ENCODE measurements at regions not wholly inside any gene's neighbourhood (a gene's known extent, or its start where the extent isn't known, plus 50 kb on each side); places are given as distances from the start of the nearest gene placed in this dataset.

DNA sequence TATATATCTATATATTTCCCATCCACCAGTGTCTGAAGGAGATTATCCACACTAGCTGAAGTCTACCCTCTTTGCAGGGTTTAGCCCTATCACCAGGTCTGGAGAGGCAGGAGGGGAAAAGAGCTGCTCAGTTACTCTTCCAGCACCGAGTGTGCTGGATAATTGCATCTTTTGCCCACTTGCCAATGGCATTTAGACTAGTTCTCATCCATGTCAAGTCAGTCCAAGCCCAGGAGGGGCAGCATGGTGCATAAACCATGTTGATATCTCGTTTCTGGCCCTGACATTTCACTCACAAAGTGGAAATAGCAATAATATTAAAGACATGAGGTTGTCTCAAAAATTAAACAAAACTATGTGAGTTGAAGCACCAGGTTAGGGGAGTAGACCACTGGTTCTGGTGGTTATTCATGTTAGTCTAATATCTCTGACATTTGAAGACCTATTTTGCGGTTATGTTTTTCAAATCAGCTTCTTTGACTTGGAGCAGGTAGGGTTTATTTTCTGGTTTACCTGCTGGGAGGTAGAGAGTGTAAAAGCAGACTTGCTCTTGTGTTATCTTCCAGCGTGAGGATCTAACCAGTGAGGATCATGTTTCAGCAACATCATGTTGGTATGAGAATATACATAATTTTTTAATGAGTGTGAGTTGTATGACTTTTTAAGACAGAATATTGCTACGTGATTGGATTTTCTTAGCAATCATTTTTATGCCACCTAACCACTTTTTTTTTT, 273.2 kb upstream of the KIRREL3 start:
- H3K9me3 Mint-ChIP-seq (ENCODE audit: low read depth), result no peaks in the 10 kb centered on the region
- H3K4me3 Mint-ChIP-seq, result no peak overlapping the region
- no peaks in the 10 kb centered on the region for H3K4me1 Mint-ChIP-seq
- no peaks in the 10 kb centered on the region for H3K36me3 Mint-ChIP-seq (ENCODE audit: low read depth)
- intact Hi-C loops (cut with DNase I, micrococcal nuclease), result no loop called here
- H3K27ac Mint-ChIP-seq, result no peak overlapping the region
- ChIA-PET POLR2A (no interaction called here), CTCF (no interaction called here)
- peaks cover 4% of the 10 kb centered on the region for H3K27me3 Mint-ChIP-seq
- ATAC-seq (no peak), DNase-seq (no peak)

GRCh38 chr11:127270851-127271250, 270.3 kb upstream of the KIRREL3 start:
- intact Hi-C loops (cut with DNase I, micrococcal nuclease), result no loop called here
- DNase-seq, result no peak

DNA sequence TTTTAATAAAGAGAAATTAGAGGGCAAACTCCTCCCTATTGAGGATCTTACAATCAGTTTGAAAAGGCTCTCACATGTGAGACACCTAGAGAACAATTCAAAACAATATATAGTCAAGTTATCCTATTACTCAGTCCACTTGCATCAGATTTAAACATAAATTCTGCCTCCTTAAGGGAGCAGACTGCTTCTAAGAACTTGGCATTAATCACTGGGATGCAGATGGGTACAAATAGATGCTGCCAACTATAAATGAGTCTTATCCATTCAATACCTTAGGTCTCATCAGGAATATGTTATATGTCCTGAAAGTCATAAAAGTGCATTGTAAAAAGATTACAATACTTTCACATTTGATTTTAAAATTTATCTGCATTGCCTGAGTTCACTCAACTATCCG, 269.3 kb upstream of the KIRREL3 start:
- Mint-ChIP-seq H3K27me3 (peaks cover 6% of the 10 kb centered on the region), H3K4me1 (no peaks in the 10 kb centered on the region), H3K36me3 (ENCODE audit: low read depth) (no peaks in the 10 kb centered on the region), H3K27ac (no peak overlapping the region), H3K9me3 (ENCODE audit: low read depth) (no peaks in the 10 kb centered on the region), H3K4me3 (no peak overlapping the region)
- ChIA-PET POLR2A (no interaction called here), CTCF (no interaction called here)
- intact Hi-C loops (cut with DNase I, micrococcal nuclease), result loop anchor here in 1 of 2 experiments (5.0 kb wide), 1 partner anchor 1258 kb away; no protein-coding TSS in a partner anchor
- DNase-seq (no peak), ATAC-seq (no peak)

More at GRCh38 chr11:127270851-127271250, 270.3 kb upstream of the KIRREL3 start:
- Mint-ChIP-seq H3K27me3 (peaks cover 4% of the 10 kb centered on the region), H3K9me3 (ENCODE audit: low read depth) (no peaks in the 10 kb centered on the region), H3K36me3 (ENCODE audit: low read depth) (no peaks in the 10 kb centered on the region), H3K27ac (no peak overlapping the region), H3K4me3 (no peak overlapping the region), H3K4me1 (no peaks in the 10 kb centered on the region)
- POLR2A ChIA-PET, result no interaction called here
- no peak for ATAC-seq
- CTCF ChIA-PET, result no interaction called here

- CTCF ChIA-PET, result interaction anchor here (0.6 kb wide), 1 partner anchor 50 kb away, joined by 3 read pairs; no protein-coding TSS in a partner anchor
- H3K27me3 Mint-ChIP-seq, result peaks cover 3% of the 10 kb centered on the region
- DNase-seq (no peak), ATAC-seq (no peak)
- H3K36me3 Mint-ChIP-seq (ENCODE audit: low read depth), result no peaks in the 10 kb centered on the region
- no peaks in the 10 kb centered on the region for H3K9me3 Mint-ChIP-seq (ENCODE audit: low read depth)
- intact Hi-C loops (cut with DNase I, micrococcal nuclease), result loop anchor here in 1 of 2 experiments (5.0 kb wide), 1 partner anchor 1257 kb away; no protein-coding TSS in a partner anchor
- H3K4me1 Mint-ChIP-seq, result no peaks in the 10 kb centered on the region
- POLR2A ChIA-PET, result no interaction called here
- H3K27ac Mint-ChIP-seq, result no peak overlapping the region
- no peak overlapping the region for H3K4me3 Mint-ChIP-seq
These were observed 268.4 kb upstream of the KIRREL3 start for GRCh38 chr11:127268932-127269331.

GRCh38 chr11:127268521-127268920, 268.0 kb upstream of the KIRREL3 start:
- H3K27me3 Mint-ChIP-seq, result peaks cover 3% of the 10 kb centered on the region
- ChIA-PET CTCF (no interaction called here), POLR2A (no interaction called here)
- no peaks in the 10 kb centered on the region for H3K9me3 Mint-ChIP-seq (ENCODE audit: low read depth)
- H3K4me3 Mint-ChIP-seq, result no peak overlapping the region
- ATAC-seq (no peak), DNase-seq (no peak)
- no peaks in the 10 kb centered on the region for H3K36me3 Mint-ChIP-seq (ENCODE audit: low read depth)
- no peaks in the 10 kb centered on the region for H3K4me1 Mint-ChIP-seq
- H3K27ac Mint-ChIP-seq, result no peak overlapping the region
- intact Hi-C loops (cut with DNase I, micrococcal nuclease), result loop anchor here in 1 of 2 experiments (5.0 kb wide), 1 partner anchor 1256 kb away; no protein-coding TSS in a partner anchor

DNA sequence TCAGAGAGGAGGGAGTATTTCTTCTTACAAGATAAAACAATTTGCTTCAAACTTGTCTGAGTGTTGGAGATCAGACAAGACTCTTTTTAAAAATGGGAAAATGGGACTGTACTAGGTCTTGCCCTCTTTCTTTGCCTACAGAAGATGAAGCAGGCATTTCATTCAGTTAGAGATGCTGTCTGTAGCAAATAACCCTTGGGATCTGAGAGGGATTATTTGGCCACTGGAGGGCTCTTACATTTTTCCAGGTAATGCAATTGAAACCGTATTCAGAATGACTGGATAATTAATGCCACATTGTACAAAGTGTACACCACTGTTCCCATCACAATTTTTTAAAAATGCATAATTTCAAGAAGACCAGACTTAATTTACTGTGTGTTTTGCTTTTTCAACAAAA, 258.5 kb upstream of the KIRREL3 start:
- intact Hi-C loops (cut with DNase I, micrococcal nuclease), result loop anchor here in 1 of 2 experiments (10.0 kb wide), 1 partner anchor 354 kb away; no protein-coding TSS in a partner anchor

DNA sequence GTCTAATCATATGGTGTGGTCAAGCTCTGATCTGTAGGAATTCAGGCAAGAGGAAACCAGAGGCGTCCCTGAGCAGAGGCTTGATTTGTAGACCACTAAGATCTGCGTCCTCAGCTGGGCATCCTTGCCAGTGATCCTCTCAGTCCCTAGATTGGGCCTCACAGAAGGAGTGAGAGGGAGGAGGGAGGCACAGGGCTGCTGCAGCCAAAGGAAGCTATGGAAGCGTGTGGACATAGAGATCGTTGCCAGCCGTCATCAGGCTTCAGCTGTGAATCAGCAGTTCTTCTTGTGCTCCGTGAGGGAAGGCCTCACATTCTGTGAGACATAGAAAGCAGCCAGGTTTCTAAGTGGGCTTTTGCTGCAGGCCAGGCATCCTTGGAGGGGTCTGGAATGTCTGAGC, 254.6 kb upstream of the KIRREL3 start:
- Mint-ChIP-seq H3K27ac (no peak overlapping the region), H3K36me3 (ENCODE audit: low read depth) (no peaks in the 10 kb centered on the region), H3K9me3 (ENCODE audit: low read depth) (no peaks in the 10 kb centered on the region), H3K4me3 (no peak overlapping the region), H3K4me1 (no peaks in the 10 kb centered on the region), H3K27me3 (peaks cover 2% of the 10 kb centered on the region)
- no peak for ATAC-seq
- CTCF ChIA-PET, result no interaction called here
- intact Hi-C loops (cut with DNase I, micrococcal nuclease), result loop anchor here in 1 of 2 experiments (10.0 kb wide), 1 partner anchor 350 kb away; no protein-coding TSS in a partner anchor
- DNase-seq, result no peak
- POLR2A ChIA-PET, result no interaction called here

More for the DNA sequence above, 258.5 kb upstream of the KIRREL3 start:
- Mint-ChIP-seq H3K27me3 (peaks cover 2% of the 10 kb centered on the region), H3K4me1 (no peaks in the 10 kb centered on the region), H3K27ac (no peak overlapping the region), H3K36me3 (ENCODE audit: low read depth) (no peaks in the 10 kb centered on the region), H3K9me3 (ENCODE audit: low read depth) (no peaks in the 10 kb centered on the region), H3K4me3 (no peak overlapping the region)
- ChIA-PET CTCF (no interaction called here), POLR2A (no interaction called here)
- no peak for ATAC-seq
- no peak for DNase-seq

- Mint-ChIP-seq H3K27ac (no peak overlapping the region), H3K9me3 (ENCODE audit: low read depth) (no peaks in the 10 kb centered on the region), H3K4me1 (no peaks in the 10 kb centered on the region), H3K27me3 (peaks cover 2% of the 10 kb centered on the region), H3K36me3 (ENCODE audit: low read depth) (no peaks in the 10 kb centered on the region), H3K4me3 (no peak overlapping the region)
- intact Hi-C loops (cut with DNase I, micrococcal nuclease), result loop anchor here in 1 of 2 experiments (10.0 kb wide), 1 partner anchor 348 kb away; no protein-coding TSS in a partner anchor
- ATAC-seq (no peak), DNase-seq (no peak)
- ChIA-PET POLR2A (no interaction called here), CTCF (no interaction called here)
These were observed 251.8 kb upstream of the KIRREL3 start for GRCh38 chr11:127252321-127252720.

DNA sequence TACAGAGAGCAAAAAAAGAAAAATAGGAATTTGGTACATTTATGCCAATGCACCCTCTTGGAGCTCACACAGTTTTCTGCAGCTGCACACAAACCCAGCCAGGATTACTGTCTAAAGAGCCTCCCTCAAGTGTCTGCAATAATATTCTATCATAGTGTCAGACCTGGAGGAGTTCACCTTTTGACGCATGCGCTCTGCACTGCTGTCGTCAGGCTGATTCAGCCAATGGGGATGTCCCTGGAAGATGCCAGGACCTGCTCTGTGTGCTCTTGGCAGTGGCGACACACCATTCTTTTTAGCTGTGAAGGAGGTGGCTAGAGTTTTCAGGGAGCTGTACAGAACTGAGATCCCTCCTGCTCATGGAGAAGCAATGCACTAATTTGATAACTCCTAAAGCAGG, 249.0 kb upstream of the KIRREL3 start:
- CTCF ChIA-PET, result no interaction called here
- DNase-seq, result no peak
- H3K9me3 Mint-ChIP-seq (ENCODE audit: low read depth), result no peaks in the 10 kb centered on the region
- no peaks in the 10 kb centered on the region for H3K4me1 Mint-ChIP-seq
- intact Hi-C loops (cut with DNase I, micrococcal nuclease), result no loop called here
- no peak for ATAC-seq
- H3K36me3 Mint-ChIP-seq (ENCODE audit: low read depth), result no peaks in the 10 kb centered on the region
- H3K4me3 Mint-ChIP-seq, result no peak overlapping the region
- POLR2A ChIA-PET, result no interaction called here
- H3K27ac Mint-ChIP-seq, result no peak overlapping the region
- peaks cover 2% of the 10 kb centered on the region for H3K27me3 Mint-ChIP-seq

GRCh38 chr11:127248476-127248875, 247.9 kb upstream of the KIRREL3 start:
- ATAC-seq (no peak), DNase-seq (no peak)
- POLR2A ChIA-PET, result no interaction called here
- Mint-ChIP-seq H3K4me1 (no peaks in the 10 kb centered on the region), H3K9me3 (ENCODE audit: low read depth) (no peaks in the 10 kb centered on the region), H3K27ac (no peak overlapping the region), H3K4me3 (no peak overlapping the region), H3K36me3 (ENCODE audit: low read depth) (no peaks in the 10 kb centered on the region), H3K27me3 (peaks cover 2% of the 10 kb centered on the region)
- CTCF ChIA-PET, result no interaction called here
- intact Hi-C loops (cut with DNase I, micrococcal nuclease), result no loop called here

GRCh38 chr11:127247261-127247851, 246.8 kb upstream of the KIRREL3 start:
- DNase-seq (no peak), ATAC-seq (no peak)
- intact Hi-C loops (cut with DNase I, micrococcal nuclease), result no loop called here
- Mint-ChIP-seq H3K4me3 (no peak overlapping the region), H3K27ac (no peak overlapping the region), H3K36me3 (ENCODE audit: low read depth) (no peaks in the 10 kb centered on the region), H3K4me1 (no peaks in the 10 kb centered on the region), H3K9me3 (ENCODE audit: low read depth) (no peaks in the 10 kb centered on the region), H3K27me3 (peaks cover 2% of the 10 kb centered on the region)
- POLR2A ChIA-PET, result no interaction called here
- CTCF ChIA-PET, result no interaction called here

- ChIA-PET POLR2A (no interaction called here), CTCF (no interaction called here)
- intact Hi-C loops (cut with DNase I, micrococcal nuclease), result no loop called here
- H3K4me1 Mint-ChIP-seq, result no peaks in the 10 kb centered on the region
- DNase-seq, result no peak
- H3K27ac Mint-ChIP-seq, result no peak overlapping the region
- no peak for ATAC-seq
- H3K27me3 Mint-ChIP-seq, result no peaks in the 10 kb centered on the region
- H3K4me3 Mint-ChIP-seq, result no peak overlapping the region
- H3K36me3 Mint-ChIP-seq (ENCODE audit: low read depth), result no peaks in the 10 kb centered on the region
- H3K9me3 Mint-ChIP-seq (ENCODE audit: low read depth), result no peaks in the 10 kb centered on the region
These were observed 242.1 kb upstream of the KIRREL3 start for GRCh38 chr11:127242676-127243075.
